ENCODE measurements at regions not wholly inside any gene's neighbourhood (a gene's known extent, or its start where the extent isn't known, plus 50 kb on each side); places are given as distances from the start of the nearest gene placed in this dataset.

DNA sequence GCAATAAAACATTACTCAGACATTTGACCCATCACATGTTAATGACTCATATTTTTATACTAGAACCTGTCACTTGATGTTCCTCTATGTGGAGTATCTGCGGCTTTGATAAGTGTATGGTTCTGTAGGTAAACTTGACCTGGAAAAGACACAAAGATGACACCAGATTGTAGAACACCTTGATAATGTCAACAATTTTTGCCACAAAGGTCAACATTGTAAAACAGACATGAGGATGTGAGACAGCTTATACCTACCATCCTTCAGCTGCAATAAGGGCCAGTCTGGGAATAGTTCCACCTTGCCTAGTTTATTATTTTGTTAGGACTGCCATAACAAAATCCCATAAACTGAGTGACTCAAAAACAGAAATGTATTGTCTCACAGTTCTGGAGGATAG is 202.4 kb downstream of the LMBRD1 start:
- Histone ChIP-seq H3K4me2 (ENCODE audit: insufficient read depth, low read length) (no peak overlapping the region), H3K4me3 (no peak overlapping the region), H3K27ac (ENCODE audit: extremely low read depth, low read depth, low read length) (no peak overlapping the region), H2AFZ (ENCODE audit: low read depth, low read length) (no peak overlapping the region), H3K27me3 (ENCODE audit: control insufficient read depth in 2 of 2, insufficient read depth in 2 of 2, low read length in 2 of 2) (no peaks in the 10 kb centered on the region; a peak in 1 of 5 replicates), H3K4me1 (replicated peaks in 1 of 2; ENCODE audit: control insufficient read depth in 2 of 2, insufficient read depth in 2 of 2, low read length in 2 of 2) (no peaks in the 10 kb centered on the region), H3K9me1 (ENCODE audit: control insufficient read depth, insufficient read depth, low read length) (no peaks in the 10 kb centered on the region), H3K79me2 (ENCODE audit: control insufficient read depth, insufficient read depth, low read length) (no peaks in the 10 kb centered on the region), H3K36me3 (ENCODE audit: control insufficient read depth, insufficient read depth, low read length) (no peaks in the 10 kb centered on the region), H3K9ac (ENCODE audit: insufficient read depth in 1 of 2, low read depth in 2 of 2, low read length in 2 of 2) (no peak overlapping the region), H4K20me1 (replicated peaks; ENCODE audit: control insufficient read depth, insufficient read depth, low read length) (no peaks in the 10 kb centered on the region), H3K9me3 (replicated peaks; ENCODE audit: control insufficient read depth, insufficient read depth, low read depth, low read length) (no peaks in the 10 kb centered on the region)
- WGBS (ENCODE audit: insufficient coverage, low coverage, missing lambda C conversion rate): 10% methylated on average over 1 of the region's 1 CpG
- DNase-seq (ENCODE audit: extremely low read depth in 1 of 4, low spot score in 3 of 4) (no peak), FAIRE-seq (no peak), ATAC-seq (no peak)
- BruUV-seq (replicated peaks): no TSS peak
- ChIA-PET POLR2A (no interaction called here), CTCF (ENCODE audit: low intra/inter-chr PET ratio) (no interaction called here)
- in situ Hi-C loops (cut with MboI): no loop called here
- intact Hi-C loops (cut with micrococcal nuclease): no loop called here
- TF ChIP-seq NONO (IDR thresholded peaks at IDR 0.05; ENCODE audit: low read depth in 2 of 2, low read length in 1 of 2): no peak
- TF ChIP-seq, protein P1, sequence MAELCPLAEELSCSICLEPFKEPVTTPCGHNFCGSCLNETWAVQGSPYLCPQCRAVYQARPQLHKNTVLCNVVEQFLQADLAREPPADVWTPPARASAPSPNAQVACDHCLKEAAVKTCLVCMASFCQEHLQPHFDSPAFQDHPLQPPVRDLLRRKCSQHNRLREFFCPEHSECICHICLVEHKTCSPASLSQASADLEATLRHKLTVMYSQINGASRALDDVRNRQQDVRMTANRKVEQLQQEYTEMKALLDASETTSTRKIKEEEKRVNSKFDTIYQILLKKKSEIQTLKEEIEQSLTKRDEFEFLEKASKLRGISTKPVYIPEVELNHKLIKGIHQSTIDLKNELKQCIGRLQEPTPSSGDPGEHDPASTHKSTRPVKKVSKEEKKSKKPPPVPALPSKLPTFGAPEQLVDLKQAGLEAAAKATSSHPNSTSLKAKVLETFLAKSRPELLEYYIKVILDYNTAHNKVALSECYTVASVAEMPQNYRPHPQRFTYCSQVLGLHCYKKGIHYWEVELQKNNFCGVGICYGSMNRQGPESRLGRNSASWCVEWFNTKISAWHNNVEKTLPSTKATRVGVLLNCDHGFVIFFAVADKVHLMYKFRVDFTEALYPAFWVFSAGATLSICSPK (IDR thresholded peaks at IDR 0.05; ENCODE audit: borderline replicate concordance): no peak

DNA sequence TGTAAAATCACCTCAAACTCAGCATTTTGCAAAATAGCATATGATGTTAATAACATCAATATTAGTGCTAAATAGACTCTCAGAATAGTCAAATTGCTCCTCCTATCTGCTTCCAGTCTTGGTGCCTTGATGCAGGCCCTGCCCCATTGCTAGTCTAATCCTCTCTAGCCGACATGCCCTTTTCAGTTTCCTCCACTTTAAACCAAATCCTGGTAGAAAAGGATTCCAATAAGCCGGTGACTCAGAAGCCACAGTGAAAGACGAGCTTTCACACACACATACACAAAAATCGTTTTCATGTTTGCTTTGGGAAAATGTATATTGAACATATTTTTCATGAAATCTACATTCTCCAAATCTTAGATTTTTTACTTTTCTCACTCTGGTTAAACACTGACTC is 203.1 kb downstream of the LMBRD1 start:
- no peaks in the 10 kb centered on the region for H3K9me1 ChIP-seq (ENCODE audit: control insufficient read depth, insufficient read depth, low read length)
- H3K4me2 ChIP-seq (ENCODE audit: insufficient read depth, low read length): no peak overlapping the region
- ATAC-seq (no peak), DNase-seq (ENCODE audit: extremely low read depth in 1 of 4, low spot score in 3 of 4) (no peak), FAIRE-seq (no peak)
- H4K20me1 ChIP-seq (replicated peaks; ENCODE audit: control insufficient read depth, insufficient read depth, low read length): no peaks in the 10 kb centered on the region
- H3K79me2 ChIP-seq (ENCODE audit: control insufficient read depth, insufficient read depth, low read length): no peaks in the 10 kb centered on the region
- no peaks in the 10 kb centered on the region for H3K36me3 ChIP-seq (ENCODE audit: control insufficient read depth, insufficient read depth, low read length)
- BruUV-seq (replicated peaks): no TSS peak
- 2% methylated on average over 4 of the region's 4 CpGs for WGBS (ENCODE audit: insufficient coverage, low coverage, missing lambda C conversion rate)
- no peak overlapping the region for H2AFZ ChIP-seq (ENCODE audit: low read depth, low read length)
- in situ Hi-C loops (cut with MboI): no loop called here
- no peak for TF ChIP-seq JUN (IDR thresholded peaks at IDR 0.05; ENCODE audit: borderline replicate concordance, low read depth, low read length)
- no peak for TF ChIP-seq JUN (CRISPR knock-in tag; IDR thresholded peaks at IDR 0.05; ENCODE audit: borderline replicate concordance)
- TF ChIP-seq, protein P2, sequence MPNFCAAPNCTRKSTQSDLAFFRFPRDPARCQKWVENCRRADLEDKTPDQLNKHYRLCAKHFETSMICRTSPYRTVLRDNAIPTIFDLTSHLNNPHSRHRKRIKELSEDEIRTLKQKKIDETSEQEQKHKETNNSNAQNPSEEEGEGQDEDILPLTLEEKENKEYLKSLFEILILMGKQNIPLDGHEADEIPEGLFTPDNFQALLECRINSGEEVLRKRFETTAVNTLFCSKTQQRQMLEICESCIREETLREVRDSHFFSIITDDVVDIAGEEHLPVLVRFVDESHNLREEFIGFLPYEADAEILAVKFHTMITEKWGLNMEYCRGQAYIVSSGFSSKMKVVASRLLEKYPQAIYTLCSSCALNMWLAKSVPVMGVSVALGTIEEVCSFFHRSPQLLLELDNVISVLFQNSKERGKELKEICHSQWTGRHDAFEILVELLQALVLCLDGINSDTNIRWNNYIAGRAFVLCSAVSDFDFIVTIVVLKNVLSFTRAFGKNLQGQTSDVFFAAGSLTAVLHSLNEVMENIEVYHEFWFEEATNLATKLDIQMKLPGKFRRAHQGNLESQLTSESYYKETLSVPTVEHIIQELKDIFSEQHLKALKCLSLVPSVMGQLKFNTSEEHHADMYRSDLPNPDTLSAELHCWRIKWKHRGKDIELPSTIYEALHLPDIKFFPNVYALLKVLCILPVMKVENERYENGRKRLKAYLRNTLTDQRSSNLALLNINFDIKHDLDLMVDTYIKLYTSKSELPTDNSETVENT (CRISPR knock-in tag; IDR thresholded peaks at IDR 0.05): no peak
- no peak for TF ChIP-seq KAT2B (IDR thresholded peaks at IDR 0.05; ENCODE audit: low read depth, low read length)
- TF ChIP-seq SNIP1 (IDR thresholded peaks at IDR 0.05; ENCODE audit: low read depth): no peak
- TF ChIP-seq, protein P3, sequence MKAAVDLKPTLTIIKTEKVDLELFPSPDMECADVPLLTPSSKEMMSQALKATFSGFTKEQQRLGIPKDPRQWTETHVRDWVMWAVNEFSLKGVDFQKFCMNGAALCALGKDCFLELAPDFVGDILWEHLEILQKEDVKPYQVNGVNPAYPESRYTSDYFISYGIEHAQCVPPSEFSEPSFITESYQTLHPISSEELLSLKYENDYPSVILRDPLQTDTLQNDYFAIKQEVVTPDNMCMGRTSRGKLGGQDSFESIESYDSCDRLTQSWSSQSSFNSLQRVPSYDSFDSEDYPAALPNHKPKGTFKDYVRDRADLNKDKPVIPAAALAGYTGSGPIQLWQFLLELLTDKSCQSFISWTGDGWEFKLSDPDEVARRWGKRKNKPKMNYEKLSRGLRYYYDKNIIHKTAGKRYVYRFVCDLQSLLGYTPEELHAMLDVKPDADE (conservative IDR thresholded peaks at IDR 0.05; ENCODE audit: control insufficient read depth, low read depth, low read length): no peak
- no peaks in the 10 kb centered on the region for H3K9me3 ChIP-seq (replicated peaks; ENCODE audit: control insufficient read depth, insufficient read depth, low read depth, low read length)
- H3K9ac ChIP-seq (ENCODE audit: insufficient read depth in 1 of 2, low read depth in 2 of 2, low read length in 2 of 2): no peak overlapping the region
- CTCF ChIA-PET (ENCODE audit: low intra/inter-chr PET ratio): no interaction called here
- no peaks in the 10 kb centered on the region for H3K4me1 ChIP-seq (replicated peaks in 1 of 2; ENCODE audit: control insufficient read depth in 2 of 2, insufficient read depth in 2 of 2, low read length in 2 of 2)
- H3K4me3 ChIP-seq: no peak overlapping the region
- no peaks in the 10 kb centered on the region; a peak in 1 of 5 replicates for H3K27me3 ChIP-seq (ENCODE audit: control insufficient read depth in 2 of 2, insufficient read depth in 2 of 2, low read length in 2 of 2)
- intact Hi-C loops (cut with micrococcal nuclease): no loop called here
- POLR2A ChIA-PET: no interaction called here
- no peak overlapping the region for H3K27ac ChIP-seq (ENCODE audit: extremely low read depth, low read depth, low read length)
